ENCODE measurements at regions not wholly inside any gene's neighbourhood (a gene's known extent, or its start where the extent isn't known, plus 50 kb on each side); places are given as distances from the start of the nearest gene placed in this dataset.

GRCh38 chr14:38727731-38728130 is 375.3 kb downstream of the SEC23A start:
- no peak for TF ChIP-seq CTCF (IDR thresholded peaks at IDR 0.05; ENCODE audit: insufficient read depth, low read depth, low read length, missing control alignments)
- H3K4me3 ChIP-seq (ENCODE audit: low read length), result no peak overlapping the region
- DNase-seq (ENCODE audit: low read depth), result no peak

GRCh38 chr14:38724621-38725020 is 378.4 kb downstream of the SEC23A start:
- TF ChIP-seq CTCF (IDR thresholded peaks at IDR 0.05; ENCODE audit: insufficient read depth, low read depth, low read length, missing control alignments), result no peak
- no peak overlapping the region for H3K4me3 ChIP-seq (ENCODE audit: low read length)
- DNase-seq (ENCODE audit: low read depth), result no peak

- DNase-seq (ENCODE audit: low read depth), result no peak
Measured at GRCh38 chr14:38723959-38724358, 379.1 kb downstream of the SEC23A start.

GRCh38 chr14:38723277-38723676 is 379.8 kb downstream of the SEC23A start:
- TF ChIP-seq CTCF (IDR thresholded peaks at IDR 0.05; ENCODE audit: insufficient read depth, low read depth, low read length, missing control alignments), result no peak
- H3K4me3 ChIP-seq (ENCODE audit: low read length), result no peak overlapping the region
- no peak for DNase-seq (ENCODE audit: low read depth)

More at GRCh38 chr14:38723959-38724358, 379.1 kb downstream of the SEC23A start:
- no peak overlapping the region for H3K4me3 ChIP-seq (ENCODE audit: low read length)
- no peak for TF ChIP-seq CTCF (IDR thresholded peaks at IDR 0.05; ENCODE audit: insufficient read depth, low read depth, low read length, missing control alignments)

GRCh38 chr14:38721822-38722431 is 381.1 kb downstream of the SEC23A start:
- peak; percentile 59 for DNase-seq (ENCODE audit: low read depth)
- peak; percentile 80 for TF ChIP-seq CTCF (IDR thresholded peaks at IDR 0.05; ENCODE audit: insufficient read depth, low read depth, low read length, missing control alignments)
- H3K4me3 ChIP-seq (ENCODE audit: low read length), result no peak overlapping the region

GRCh38 chr14:38718519-38718918 is 384.5 kb downstream of the SEC23A start:
- H3K4me3 ChIP-seq (ENCODE audit: low read length), result no peak overlapping the region
- TF ChIP-seq CTCF (IDR thresholded peaks at IDR 0.05; ENCODE audit: insufficient read depth, low read depth, low read length, missing control alignments), result no peak
- no peak for DNase-seq (ENCODE audit: low read depth)

- DNase-seq (ENCODE audit: low read depth), result no peak
- H3K4me3 ChIP-seq (ENCODE audit: low read length), result no peak overlapping the region
- no peak for TF ChIP-seq CTCF (IDR thresholded peaks at IDR 0.05; ENCODE audit: insufficient read depth, low read depth, low read length, missing control alignments)
Measured at GRCh38 chr14:38716926-38717325, 386.1 kb downstream of the SEC23A start.
